GM04504 (cell line): ENCODE measurements at regions not wholly inside any gene's neighbourhood (a gene's known extent, or its start where the extent isn't known, plus 50 kb on each side); places are given as distances from the start of the nearest gene placed in this dataset.

Experiments
- DNase-seq: peaks from one replicate; pipeline ENCODE4 v3.0.0-alpha.2; 2012; ENCODE audit warnings: low read depth

DNA sequence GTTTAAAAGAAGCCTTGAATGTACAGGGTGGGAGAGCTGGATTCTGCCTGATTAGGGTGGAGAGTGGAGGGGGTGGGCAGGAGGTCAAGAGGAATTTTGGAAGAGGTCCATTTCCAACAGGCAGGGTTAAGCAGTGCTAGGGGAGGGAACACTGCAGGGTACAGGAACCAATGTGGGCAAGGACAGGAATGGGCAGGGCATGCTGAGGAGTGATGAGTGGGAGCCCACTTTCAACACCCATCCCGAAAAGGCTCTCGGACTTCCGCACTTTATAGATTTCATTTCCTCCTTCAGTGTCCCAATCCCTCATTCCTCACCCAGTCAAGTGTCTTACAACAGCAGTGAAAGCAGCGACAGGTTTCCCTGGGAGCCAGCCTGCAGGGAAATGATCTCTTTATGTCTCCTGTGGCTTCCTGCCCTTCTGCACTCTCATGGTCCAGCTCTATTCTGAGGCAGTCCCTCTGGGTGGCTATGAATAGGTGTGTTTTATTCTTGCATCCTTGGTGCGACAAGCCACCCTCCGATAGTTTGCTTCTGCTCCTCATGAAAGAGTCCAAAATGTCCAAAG is 50.5 kb upstream of the ZNF507 start:
- no peak for DNase-seq
